A549 (cell line): ENCODE measurements at regions not wholly inside any gene's neighbourhood (a gene's known extent, or its start where the extent isn't known, plus 50 kb on each side); places are given as distances from the start of the nearest gene placed in this dataset.

ENCODE experiments used
- ATAC-seq, 2 experiments: fragments of 200-7000 bp in 1 of 2; fragments of >200 bp in 1 of 2; cut with Nextera tagmentation in 1 of 2; cut with Tn5 transposase in 1 of 2; 3 replicates each; pipeline versions ENCODE4 v1.8.0 to v1.9.1; 2018 to 2020; ENCODE audit warnings: mild to moderate bottlenecking in 1 of 2, moderate library complexity in 1 of 2
- CTCF ChIA-PET: fragments of 300-600 bp; sonication (Branson Sonifier 250); formaldehyde crosslinking; extraction: SDS; loops from one replicate; lab custom pipeline; 2021; ENCODE audit warnings: antibody characterized with exemption, inconsistent platforms; lab: Yijun Ruan, JAX
- POLR2A ChIA-PET: fragments of 350-600 bp; formaldehyde crosslinking; extraction: SDS; loops from one replicate; lab custom pipeline; 2021; ENCODE audit warnings: antibody characterized with exemption, inconsistent platforms; lab: Yijun Ruan, JAX
- DNase-seq, 2 experiments: peaks; one replicate each; pipeline versions ENCODE4 v3.0.0 to v3.0.0-alpha.2; 2011 to 2016; ENCODE audit warnings: low read depth in 1 of 2, low spot score in 1 of 2
- FAIRE-seq: peaks from 2 replicates; lab custom pipeline; 2011; peaks lifted over from hg19 to GRCh38; lab: Jason Lieb, UNC
- H3K27ac ChIP-seq, 2 experiments: fragments of >200 bp; sonication (Bioruptor Twin); formaldehyde crosslinking; 3 replicates each; pipeline ENCODE4 v1.5.1; 2016 to 2017
- H3K4me1 ChIP-seq: fragments of >200 bp; sonication (Bioruptor Twin); formaldehyde crosslinking; 3 replicates; pipeline ENCODE4 v1.6.1; 2016
- H3K4me2 ChIP-seq: fragments of >200 bp; sonication (Bioruptor Twin); formaldehyde crosslinking; 3 replicates; pipeline ENCODE4 v1.6.1; 2016
- H3K4me3 ChIP-seq: fragments of >200 bp; sonication (Bioruptor Twin); formaldehyde crosslinking; 3 replicates; pipeline ENCODE4 v1.5.1; 2016
- H3K9me3 ChIP-seq: fragments of >200 bp; sonication (Bioruptor Twin); formaldehyde crosslinking; 3 replicates; pipeline ENCODE4 v1.6.1; 2016
- BHLHE40 ChIP-seq: IDR thresholded peaks from 2 replicates; pipeline ENCODE4 v1.6.1; 2012; ENCODE audit warnings: low read depth, low read length, inconsistent platforms
- E2F6 ChIP-seq: IDR thresholded peaks from 2 replicates; pipeline ENCODE4 v1.6.1; 2012; ENCODE audit warnings: low read depth, borderline replicate concordance
- EHMT2 ChIP-seq: fragments of 200-600 bp; sonication (generic); IDR thresholded peaks from 2 replicates; pipeline ENCODE4 v1.6.1; 2016; ENCODE audit warnings: antibody characterized with exemption, low read depth, mild to moderate bottlenecking, moderate library complexity
- EP300 ChIP-seq, 2 experiments: fragments of >200 bp; sonication (Bioruptor Twin); formaldehyde crosslinking; IDR thresholded peaks; 2 replicates in 1 of 2; 3 replicates in 1 of 2; pipeline ENCODE4 v1.6.1; 2016 to 2017
- ESRRA ChIP-seq: fragments of 150-350 bp; IDR thresholded peaks from 2 replicates; pipeline ENCODE4 v1.6.1; 2014; ENCODE audit warnings: mild to moderate bottlenecking, low read length, borderline replicate concordance
- FOSB ChIP-seq: fragments of 250-450 bp; sonication (Bioruptor Pico); IDR thresholded peaks from 2 replicates; pipeline ENCODE4 v1.5.0; 2020; ENCODE audit warnings: mild to moderate bottlenecking, moderate library complexity
- FOXS1 ChIP-seq: fragments of 250-450 bp; sonication (Bioruptor Pico); IDR thresholded peaks from 2 replicates; pipeline ENCODE4 v1.5.0; 2020; ENCODE audit warnings: mild to moderate bottlenecking, moderate library complexity
- GATA3 ChIP-seq: IDR thresholded peaks from 2 replicates; pipeline ENCODE4 v1.6.1; 2012; ENCODE audit warnings: borderline replicate concordance
- HDAC2 ChIP-seq: fragments of 200-600 bp; sonication (generic); IDR thresholded peaks from 2 replicates; pipeline ENCODE4 v1.6.1; 2016
- HES2 ChIP-seq: fragments of >200 bp; sonication (Bioruptor Twin); formaldehyde crosslinking; IDR thresholded peaks from 2 replicates; pipeline ENCODE4 v1.6.1; 2016
- HEYL ChIP-seq: fragments of 250-450 bp; sonication (Bioruptor Pico); IDR thresholded peaks from 2 replicates; pipeline ENCODE4 v1.8.0; 2021; ENCODE audit warnings: mild to moderate bottlenecking, moderate library complexity
- HMGXB4 ChIP-seq: fragments of 250-450 bp; sonication (Bioruptor Pico); IDR thresholded peaks from 2 replicates; pipeline ENCODE4 v1.5.0; 2021; ENCODE audit warnings: mild to moderate bottlenecking, moderate library complexity, borderline replicate concordance
- HOXB5 ChIP-seq: fragments of 250-450 bp; sonication (Bioruptor Pico); IDR thresholded peaks from 2 replicates; pipeline ENCODE4 v1.5.0; 2020; ENCODE audit warnings: mild to moderate bottlenecking, moderate library complexity
- JUNB ChIP-seq: fragments of >200 bp; sonication (Bioruptor Twin); formaldehyde crosslinking; IDR thresholded peaks from 2 replicates; pipeline ENCODE4 v1.6.1; 2016
- KDM1A ChIP-seq: fragments of 200-600 bp; sonication (generic); IDR thresholded peaks from 2 replicates; pipeline ENCODE4 v1.6.1; 2016; ENCODE audit warnings: low read depth, mild to moderate bottlenecking
- MAFK ChIP-seq: fragments of 450-650 bp; IDR thresholded peaks from 2 replicates; pipeline ENCODE4 v1.6.1; 2014; ENCODE audit not compliant: partially characterized antibody
- MAZ ChIP-seq: fragments of 150-350 bp; IDR thresholded peaks from 2 replicates; pipeline ENCODE4 v1.6.1; 2014; ENCODE audit warnings: antibody characterized with exemption, low read depth, low read length, borderline replicate concordance
- MYC ChIP-seq: IDR thresholded peaks from 2 replicates; pipeline ENCODE4 v1.6.1; 2012; ENCODE audit warnings: mild to moderate bottlenecking, inconsistent platforms, low read length, improper control_type of control experiment, borderline replicate concordance
- NFE2L2 ChIP-seq: fragments of 150-350 bp; conservative IDR thresholded peaks from 2 replicates; pipeline ENCODE4 v1.6.1; 2014; ENCODE audit warnings: low read length
- NPAS2 ChIP-seq: fragments of 250-450 bp; sonication (Bioruptor Pico); IDR thresholded peaks from 2 replicates; pipeline ENCODE4 v1.8.0; 2022; ENCODE audit warnings: mild to moderate bottlenecking, moderate library complexity, borderline replicate concordance
- NR3C1 ChIP-seq: fragments of >200 bp; sonication (Bioruptor Twin); formaldehyde crosslinking; IDR thresholded peaks from 3 replicates; pipeline ENCODE4 v1.6.1; 2017
- PBX3 ChIP-seq: IDR thresholded peaks from 2 replicates; pipeline ENCODE4 v1.6.1; 2012
- PHF8 ChIP-seq: fragments of 200-600 bp; sonication (generic); IDR thresholded peaks from 2 replicates; pipeline ENCODE4 v1.6.1; 2016; ENCODE audit warnings: low read depth, mild to moderate bottlenecking, antibody characterized with exemption, moderate library complexity, borderline replicate concordance
- POLR2A ChIP-seq: IDR thresholded peaks from 2 replicates; pipeline ENCODE4 v1.6.1; 2012; ENCODE audit warnings: mild to moderate bottlenecking, low read length
- POLR2AphosphoS2 ChIP-seq: conservative IDR thresholded peaks from 2 replicates; pipeline ENCODE4 v1.6.1; 2012; ENCODE audit warnings: low read length, improper control_type of control experiment, inconsistent platforms
- RAD21 ChIP-seq, 2 experiments: fragments of >200 bp in 1 of 2; sonication (Bioruptor Twin) in 1 of 2; formaldehyde crosslinking in 1 of 2; IDR thresholded peaks in 1 of 2; conservative IDR thresholded peaks in 1 of 2; 2 replicates in 1 of 2; 3 replicates in 1 of 2; pipeline ENCODE4 v1.6.1; 2012 to 2018; ENCODE audit warnings: inconsistent platforms in 1 of 2
- RNF2 ChIP-seq: fragments of 200-600 bp; sonication (generic); IDR thresholded peaks from 2 replicates; pipeline ENCODE4 v1.6.1; 2016; ENCODE audit warnings: low read depth, mild to moderate bottlenecking, antibody characterized with exemption, moderate library complexity, borderline replicate concordance
- SMC3 ChIP-seq: fragments of >200 bp; sonication (Bioruptor Twin); formaldehyde crosslinking; IDR thresholded peaks from 3 replicates; pipeline ENCODE4 v1.6.1; 2018; ENCODE audit warnings: inconsistent platforms
- TP53 ChIP-seq: fragments of 250-450 bp; sonication (Bioruptor Pico); IDR thresholded peaks from 2 replicates; pipeline ENCODE4 v1.5.0; 2021; ENCODE audit warnings: mild to moderate bottlenecking, moderate library complexity
- USF2 ChIP-seq: fragments of 450-650 bp; IDR thresholded peaks from 2 replicates; pipeline ENCODE4 v1.6.1; 2014; ENCODE audit warnings: antibody characterized with exemption
- ZC3H11A ChIP-seq: fragments of 450-650 bp; IDR thresholded peaks from 2 replicates; pipeline ENCODE4 v1.6.1; 2014; ENCODE audit warnings: antibody characterized with exemption, mild to moderate bottlenecking
- ZFP36 ChIP-seq: fragments of 450-650 bp; IDR thresholded peaks from 2 replicates; pipeline ENCODE4 v1.6.1; 2014; ENCODE audit warnings: borderline replicate concordance; ENCODE audit not compliant: partially characterized antibody
- ZNF302 ChIP-seq: fragments of 250-450 bp; sonication (Bioruptor Pico); IDR thresholded peaks from 2 replicates; pipeline ENCODE4 v1.9.0; 2021; ENCODE audit warnings: inconsistent platforms, mild to moderate bottlenecking, moderate library complexity
- WGBS: methylation state at CpG from one replicate; pipeline ENCODE4 v1.1.6; 2017; ENCODE audit errors: missing lambda C conversion rate; 5-methylcytosine and 5-hydroxymethylcytosine counted together

GRCh38 chr6:110033101-110033500 is 55.0 kb downstream of the GPR6 start:
- WGBS, result 54% methylated on average over 6 of the region's 7 CpGs
- no peaks in the 10 kb centered on the region for H3K4me1 ChIP-seq
- no peak overlapping the region for H3K4me2 ChIP-seq
- DNase-seq, result no peak
- ChIA-PET CTCF (interaction anchor here (2.0 kb wide), 1 partner anchor 21 kb away, joined by 9 read pairs; no protein-coding TSS in a partner anchor), POLR2A (no interaction called here)
- H3K27ac ChIP-seq, result no peak overlapping the region
- no peak for FAIRE-seq
- H3K4me3 ChIP-seq, result no peak overlapping the region
- no peak for ATAC-seq
- TF ChIP-seq FOSB (CRISPR knock-in tag) (no peak), NFE2L2 (no peak), ESRRA (no peak), NPAS2 (CRISPR knock-in tag) (no peak), TP53 (no peak), EHMT2 (no peak), NR3C1 (no peak), RNF2 (no peak), HMGXB4 (CRISPR knock-in tag) (no peak), RAD21 (conservative IDR thresholded peaks at IDR 0.05 in 1 of 2, IDR thresholded peaks at IDR 0.05 in 1 of 2) (no peak), ZNF302 (no peak), MAFK (no peak), HDAC2 (no peak), HES2 (no peak), ZFP36 (no peak), MAZ (no peak), HOXB5 (CRISPR knock-in tag) (no peak), BHLHE40 (no peak), PBX3 (no peak), SMC3 (no peak)
- TF ChIP-seq, all 56 proteins: peak for 0
- H3K9me3 ChIP-seq, result no peaks in the 10 kb centered on the region

GRCh38 chr6:110033749-110034666 is 55.9 kb downstream of the GPR6 start:
- POLR2A ChIA-PET, result no interaction called here
- FAIRE-seq (no peak), DNase-seq (no peak), ATAC-seq (no peak)
- 41% methylated on average over 8 of the region's 10 CpGs for WGBS
- H3K4me1 ChIP-seq, result no peaks in the 10 kb centered on the region
- H3K4me2 ChIP-seq, result no peak overlapping the region
- H3K4me3 ChIP-seq, result no peak overlapping the region
- CTCF ChIA-PET, result interaction anchor here (0.9 to 7.7 kb wide), 3 partner anchors 20 to 329 kb away, joined by 3 to 131 read pairs (median 9); no protein-coding TSS in a partner anchor
- no peak overlapping the region for H3K27ac ChIP-seq
- TF ChIP-seq POLR2A, result no peak
- TF ChIP-seq ZC3H11A, result no peak
- TF ChIP-seq PHF8, result no peak
- TF ChIP-seq HEYL, result no peak
- no peak for TF ChIP-seq HOXB5 (CRISPR knock-in tag)
- TF ChIP-seq FOXS1 (CRISPR knock-in tag), result no peak
- TF ChIP-seq KDM1A, result no peak
- no peak for TF ChIP-seq EP300 (IDR thresholded peaks at IDR 0.05)
- no peak for TF ChIP-seq SMC3
- TF ChIP-seq MYC, result no peak
- TF ChIP-seq JUNB, result no peak
- TF ChIP-seq POLR2AphosphoS2, result no peak
- TF ChIP-seq MAZ, result no peak
- no peak for TF ChIP-seq TP53
- no peak for TF ChIP-seq GATA3
- no peak for TF ChIP-seq USF2
- no peak for TF ChIP-seq E2F6
- H3K9me3 ChIP-seq, result no peaks in the 10 kb centered on the region
